ENCODE measurements at regions not wholly inside any gene's neighbourhood (a gene's known extent, or its start where the extent isn't known, plus 50 kb on each side); places are given as distances from the start of the nearest gene placed in this dataset. TPM values are rescaled to one million over a fixed set of nuclear protein-coding genes. Genes with fewer than 3 reads are reported as not detected.
A peak's percentile ranks its signal among the peaks of the same experiment; 100 is the strongest.
"Not testable (repeated sequence)": the region's sequence is repeated elsewhere in the genome, so short reads cannot be mapped to it uniquely, and the experiment has no call there.

DNA sequence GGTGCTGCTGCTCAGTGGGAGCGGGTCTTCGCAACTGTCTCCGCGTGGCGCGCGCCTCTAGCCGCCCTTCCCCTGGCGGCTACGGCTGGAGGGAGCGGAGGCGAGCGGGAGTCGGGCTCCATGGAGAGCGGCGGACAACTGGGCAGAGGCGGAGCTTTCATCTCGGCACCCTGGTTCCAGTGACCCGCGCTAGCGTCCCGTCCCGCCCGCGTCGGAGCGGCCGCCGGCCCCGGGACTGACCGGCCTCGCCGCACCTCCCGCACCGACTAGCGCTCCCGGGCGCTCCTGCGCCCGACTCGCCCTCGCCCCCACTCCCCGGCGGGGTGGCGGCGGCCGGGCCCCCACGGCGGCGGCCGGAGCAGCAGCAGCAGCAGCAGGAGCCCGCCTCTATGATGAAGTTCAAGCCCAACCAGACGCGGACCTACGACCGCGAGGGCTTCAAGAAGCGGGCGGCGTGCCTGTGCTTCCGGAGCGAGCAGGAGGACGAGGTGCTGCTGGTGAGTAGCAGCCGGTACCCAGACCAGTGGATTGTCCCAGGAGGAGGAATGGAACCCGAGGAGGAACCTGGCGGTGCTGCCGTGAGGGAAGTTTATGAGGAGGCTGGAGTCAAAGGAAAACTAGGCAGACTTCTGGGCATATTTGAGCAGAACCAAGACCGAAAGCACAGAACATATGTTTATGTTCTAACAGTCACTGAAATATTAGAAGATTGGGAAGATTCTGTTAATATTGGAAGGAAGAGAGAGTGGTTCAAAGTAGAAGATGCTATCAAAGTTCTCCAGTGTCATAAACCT lies 69.2 kb upstream of the NOTCH2NLA start:
- not testable (repeated sequence) for DNase-seq (ENCODE audit: low read depth in 2 of 3, low spot score in 2 of 3)

DNA sequence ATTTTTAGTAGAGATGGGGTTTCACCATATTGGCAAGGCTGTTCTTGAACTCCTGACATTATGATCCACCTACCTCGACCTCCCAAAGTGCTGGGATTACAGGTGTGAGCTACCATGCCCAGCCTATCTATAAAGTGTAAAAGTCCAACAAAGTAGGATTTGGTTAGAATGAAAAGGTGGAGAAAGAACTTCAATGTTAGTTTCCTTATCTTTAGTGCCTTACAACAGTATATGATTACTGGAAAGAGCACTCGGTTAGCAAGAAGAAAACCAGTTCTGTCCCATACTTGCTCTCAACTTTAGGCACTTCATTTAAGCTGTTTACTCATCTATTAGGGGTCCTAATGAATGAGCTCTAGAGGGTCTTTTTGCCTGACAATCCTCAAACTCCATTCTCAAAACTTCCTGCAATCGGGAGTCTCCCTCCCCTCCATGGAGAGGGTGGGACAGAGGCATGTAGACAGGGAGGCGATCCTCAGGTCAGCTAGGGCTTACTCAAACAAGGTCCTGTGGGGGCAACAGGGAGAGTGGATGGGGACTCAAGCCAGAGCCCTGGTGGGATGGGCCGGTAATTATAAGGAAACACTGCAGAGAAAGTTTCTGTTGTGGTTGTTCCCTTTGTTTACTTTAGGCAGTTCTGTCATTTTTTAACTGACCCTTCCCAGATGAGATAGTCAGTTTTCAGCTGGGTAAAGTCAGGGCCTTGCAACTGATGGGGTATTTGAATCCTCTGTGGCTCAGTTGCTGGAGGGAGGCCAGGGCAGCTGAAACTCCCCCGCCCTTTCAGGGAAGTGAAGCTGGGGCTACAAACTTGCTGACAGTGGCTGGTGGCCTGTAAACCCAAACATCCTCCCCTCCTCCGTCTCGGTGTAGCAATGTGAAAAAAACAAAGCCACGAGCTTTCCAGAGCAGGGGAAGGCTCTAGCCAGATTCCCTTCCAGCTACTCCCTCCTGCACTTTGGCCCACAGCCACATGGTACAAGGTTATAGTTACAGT lies 64.4 kb upstream of the NOTCH2NLA start:
- DNase-seq (ENCODE audit: low read depth in 2 of 3, low spot score in 2 of 3), result not testable (repeated sequence)

DNA sequence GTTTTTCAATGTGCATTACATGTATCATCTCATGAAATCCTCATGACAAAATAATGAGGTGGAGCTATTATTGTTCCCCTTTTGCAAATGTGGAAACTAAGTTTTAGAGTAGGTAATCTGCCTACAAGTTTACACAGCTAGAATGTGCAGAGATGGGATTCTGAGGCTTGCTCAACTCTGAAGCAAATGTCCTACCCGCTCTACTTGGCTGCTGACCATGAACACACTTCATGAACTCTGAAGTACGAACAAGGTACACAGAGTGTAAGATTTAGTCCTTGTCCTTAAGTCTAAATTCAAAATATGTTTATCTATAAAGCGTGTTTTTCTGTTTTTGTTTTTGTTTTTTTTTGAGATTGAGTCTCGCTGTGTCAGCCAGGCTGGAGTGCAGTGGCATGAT lies 63.6 kb upstream of the NOTCH2NLA start:
- DNase-seq (ENCODE audit: low read depth in 2 of 3, low spot score in 2 of 3), result not testable (repeated sequence)

DNA sequence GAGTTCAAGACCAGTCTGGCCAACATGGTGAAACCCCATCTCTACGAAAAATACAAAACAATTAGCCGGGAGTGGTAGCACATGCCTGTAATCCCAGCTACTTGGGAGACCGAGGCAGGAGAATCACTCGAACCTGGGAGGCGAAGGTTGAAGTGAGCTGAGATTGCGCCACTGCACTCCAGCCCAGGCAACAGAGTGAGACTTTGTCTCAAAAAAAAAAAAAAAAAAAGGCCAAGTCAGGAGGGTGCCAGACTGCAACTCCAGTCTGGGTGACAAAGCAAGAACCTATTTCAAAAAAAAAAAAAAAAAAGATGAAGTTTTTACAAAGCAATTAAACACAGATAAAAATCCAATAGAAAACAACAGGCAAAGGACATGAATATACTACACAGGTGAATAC lies 59.1 kb upstream of the NOTCH2NLA start:
- not testable (repeated sequence) for DNase-seq (ENCODE audit: low read depth in 2 of 3, low spot score in 2 of 3)

DNA sequence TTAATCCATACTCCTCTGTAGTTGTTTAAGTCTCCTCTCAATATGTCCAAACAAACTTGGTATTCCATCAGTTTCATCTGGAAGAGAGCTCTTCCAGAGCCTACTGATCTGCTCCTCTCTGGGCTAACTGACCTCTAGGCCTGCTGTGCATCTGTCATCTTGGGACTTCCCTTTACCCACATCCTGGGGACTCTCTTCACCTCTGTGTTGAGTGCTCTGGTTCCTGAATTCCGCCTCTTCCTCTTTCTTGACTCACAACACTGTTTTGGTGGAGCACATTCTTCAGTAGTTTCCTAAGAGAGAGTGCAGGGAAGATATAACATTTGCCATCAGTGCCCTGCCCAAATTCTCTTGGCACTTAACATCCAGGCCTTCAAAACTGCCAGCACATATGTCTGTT lies 55.9 kb upstream of the NOTCH2NLA start:
- DNase-seq (ENCODE audit: low read depth in 2 of 3, low spot score in 2 of 3), result not testable (repeated sequence)

DNA sequence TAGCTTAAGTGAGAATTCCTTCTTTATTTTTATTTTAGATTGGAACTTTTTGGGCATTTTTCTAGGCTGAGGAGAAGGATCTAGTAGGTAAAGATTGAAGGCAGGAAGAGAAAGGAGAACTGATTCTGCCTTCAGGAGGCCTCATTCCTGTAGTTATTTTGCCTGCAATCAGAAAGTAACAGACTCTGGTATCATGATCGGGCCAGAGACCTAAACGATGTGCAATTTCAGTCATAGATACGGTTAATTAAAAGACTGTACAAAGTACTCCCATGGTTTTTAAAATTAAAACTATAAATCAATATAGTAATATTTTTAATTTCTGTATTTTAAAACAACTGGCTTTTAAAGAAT lies 54.7 kb upstream of the NOTCH2NLA start:
- DNase-seq (ENCODE audit: low read depth in 2 of 3, low spot score in 2 of 3), result not testable (repeated sequence)

GRCh38 chr1:146282807-146283526 lies 54.1 kb upstream of the NOTCH2NLA start:
- not testable (repeated sequence) for DNase-seq (ENCODE audit: low read depth in 2 of 3, low spot score in 2 of 3)

GRCh38 chr1:146281522-146281921 lies 52.7 kb upstream of the NOTCH2NLA start:
- DNase-seq (ENCODE audit: low read depth in 2 of 3, low spot score in 2 of 3), result not testable (repeated sequence)

GRCh38 chr1:146278758-146279157 lies 49.9 kb upstream of the NOTCH2NLA start:
- not testable (repeated sequence) for DNase-seq (ENCODE audit: low read depth in 2 of 3, low spot score in 2 of 3)

Small RNA genes lying in the stretch of these regions (small RNA-seq; reads per million reads assigned to genes)
- 76.5 reads per million, percentile 97 among the genes with 10 or more reads in this experiment for gene RF00003
- 0.74 reads per million, percentile 13 among the genes with 10 or more reads in this experiment for gene RF00619
- gene RNA5SP536, result not detected
- not detected for gene RNU6-1071P
